Kidney (tissue), 13 donors: ENCODE measurements at regions not wholly inside any gene's neighbourhood (a gene's known extent, or its start where the extent isn't known, plus 50 kb on each side); places are given as distances from the start of the nearest gene placed in this dataset.

ENCODE experiments used
- DNase-seq, 5 donors: peaks; one replicate each; pipeline ENCODE4 v3.0.0-alpha.2; 2013 to 2020
- FAIRE-seq: peaks from 2 replicates; lab custom pipeline; 2012; peaks lifted over from hg19 to GRCh38; lab: Jason Lieb, UNC
- H3K27ac ChIP-seq, 2 donors: one replicate each; pipeline ENCODE4 v1.7.0; 2013; ENCODE audit warnings: low read depth in 2 of 2, low read length in 2 of 2, inconsistent platforms in 1 of 2
- H3K27me3 ChIP-seq: one replicate; pipeline ENCODE4 v1.7.1; 2013; ENCODE audit warnings: low read length, inconsistent platforms; ENCODE audit not compliant: control insufficient read depth, insufficient read depth
- H3K36me3 ChIP-seq, 3 donors: one replicate each; pipeline versions ENCODE4 v1.7.0 to v1.7.1; 2013; ENCODE audit warnings: low read length in 3 of 3, control low read depth in 1 of 3, inconsistent platforms in 1 of 3; ENCODE audit not compliant: insufficient read depth in 3 of 3, control insufficient read depth in 2 of 3
- H3K4me1 ChIP-seq, 3 donors: one replicate each; pipeline versions ENCODE4 v1.7.0 to v1.7.1; 2013; ENCODE audit warnings: low read length in 3 of 3, inconsistent platforms in 1 of 3, low read depth in 1 of 3; ENCODE audit not compliant: control insufficient read depth in 2 of 3, insufficient read depth in 2 of 3
- H3K4me3 ChIP-seq, 3 donors: one replicate each; pipeline versions ENCODE4 v1.7.0 to v1.8.1; 2013; ENCODE audit warnings: low read length in 3 of 3, control low read depth in 1 of 3, inconsistent platforms in 1 of 3
- H3K9ac ChIP-seq, 3 donors: one replicate each; pipeline versions ENCODE4 v1.7.0 to v1.7.1; 2013; ENCODE audit warnings: low read length in 3 of 3, control low read depth in 1 of 3, inconsistent platforms in 1 of 3
- H3K9me3 ChIP-seq, 3 donors: one replicate each; pipeline versions ENCODE4 v1.7.0 to v1.7.1; 2013; ENCODE audit warnings: low read length in 3 of 3, control low read depth in 1 of 3, inconsistent platforms in 1 of 3; ENCODE audit not compliant: control insufficient read depth in 2 of 3, insufficient read depth in 1 of 3
- intact Hi-C: fragments of 100-400 bp; cut with DNase I; formaldehyde crosslinking; loops from one replicate; pipeline ENCODE4 v1.11.1; 2022
- TF ChIP-seq, protein P1 (sequence below): IDR thresholded peaks from 3 replicates; pipeline ENCODE4 v1.5.1; 2012; ENCODE audit warnings: mild to moderate bottlenecking, moderate library complexity, borderline replicate concordance; ENCODE audit not compliant: insufficient read depth; ENCODE audit errors: extremely low read depth
- donor health status: control.
- donor health status: control.
- donor health status: control.
- donor health status: control.
- donor health status: control.
- donor health status: DM: yes; HTN: yes; CAD: no.
- donor health status: Normal renal cell carcinoma (clear cell type).

DNA sequence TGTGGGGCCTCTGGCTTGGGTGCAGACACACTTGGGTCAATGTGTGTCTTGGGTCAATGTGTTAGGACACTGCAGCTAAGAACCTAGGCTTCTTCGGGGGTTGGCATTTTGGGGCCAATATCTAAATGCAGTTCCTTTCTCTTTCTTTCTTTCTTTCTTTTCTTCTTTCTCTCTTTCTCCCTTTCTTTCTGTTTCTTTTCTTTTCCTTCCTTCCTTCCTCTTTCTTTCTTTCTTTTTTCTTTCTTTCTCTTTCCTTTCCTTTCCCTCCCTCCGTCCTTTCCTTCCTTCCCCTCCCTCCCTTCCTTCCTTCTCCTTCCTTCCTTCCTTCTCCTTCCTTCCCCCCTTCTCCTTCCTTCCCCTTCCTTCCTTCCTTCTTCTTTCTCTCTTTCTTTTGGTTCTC, 57.7 kb upstream of the OSR1 start:
- DNase-seq (no peak), FAIRE-seq (no peak)
- H3K4me3 ChIP-seq: no peak overlapping the region
- H3K4me1 ChIP-seq: no peaks in the 10 kb centered on the region
- no peak overlapping the region for H3K27ac ChIP-seq
- TF ChIP-seq, protein P1, sequence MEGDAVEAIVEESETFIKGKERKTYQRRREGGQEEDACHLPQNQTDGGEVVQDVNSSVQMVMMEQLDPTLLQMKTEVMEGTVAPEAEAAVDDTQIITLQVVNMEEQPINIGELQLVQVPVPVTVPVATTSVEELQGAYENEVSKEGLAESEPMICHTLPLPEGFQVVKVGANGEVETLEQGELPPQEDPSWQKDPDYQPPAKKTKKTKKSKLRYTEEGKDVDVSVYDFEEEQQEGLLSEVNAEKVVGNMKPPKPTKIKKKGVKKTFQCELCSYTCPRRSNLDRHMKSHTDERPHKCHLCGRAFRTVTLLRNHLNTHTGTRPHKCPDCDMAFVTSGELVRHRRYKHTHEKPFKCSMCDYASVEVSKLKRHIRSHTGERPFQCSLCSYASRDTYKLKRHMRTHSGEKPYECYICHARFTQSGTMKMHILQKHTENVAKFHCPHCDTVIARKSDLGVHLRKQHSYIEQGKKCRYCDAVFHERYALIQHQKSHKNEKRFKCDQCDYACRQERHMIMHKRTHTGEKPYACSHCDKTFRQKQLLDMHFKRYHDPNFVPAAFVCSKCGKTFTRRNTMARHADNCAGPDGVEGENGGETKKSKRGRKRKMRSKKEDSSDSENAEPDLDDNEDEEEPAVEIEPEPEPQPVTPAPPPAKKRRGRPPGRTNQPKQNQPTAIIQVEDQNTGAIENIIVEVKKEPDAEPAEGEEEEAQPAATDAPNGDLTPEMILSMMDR: no peak
- no peaks in the 10 kb centered on the region for H3K9me3 ChIP-seq
- H3K27me3 ChIP-seq: no peaks in the 10 kb centered on the region
- H3K36me3 ChIP-seq: no peaks in the 10 kb centered on the region
- intact Hi-C loops: no loop called here
- H3K9ac ChIP-seq: no peak overlapping the region

DNA sequence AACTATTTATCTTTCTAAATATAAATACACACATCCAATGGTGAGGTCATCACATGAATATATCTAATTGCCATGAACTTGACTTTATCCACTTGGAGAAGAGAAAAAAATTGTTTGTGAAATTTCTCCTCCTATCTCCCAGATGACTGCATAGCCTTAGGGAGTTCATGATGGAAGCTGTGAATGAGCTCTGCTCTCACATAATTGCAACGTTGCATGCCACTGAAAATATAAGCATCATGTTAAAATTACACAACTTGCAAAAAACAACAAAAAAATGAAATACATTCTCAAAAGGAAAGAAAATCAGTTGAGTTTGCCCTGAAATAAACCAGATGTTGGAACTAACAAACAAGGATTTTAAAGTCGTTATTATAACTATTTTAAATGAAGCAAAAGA, 50.6 kb upstream of the OSR1 start:
- TF ChIP-seq, protein P1: no peak
- no peak overlapping the region for H3K9ac ChIP-seq
- H3K27ac ChIP-seq: no peak overlapping the region
- H3K4me1 ChIP-seq: no peaks in the 10 kb centered on the region
- H3K27me3 ChIP-seq: no peaks in the 10 kb centered on the region
- H3K36me3 ChIP-seq: no peaks in the 10 kb centered on the region
- no peaks in the 10 kb centered on the region for H3K9me3 ChIP-seq
- no peak for DNase-seq
- intact Hi-C loops: no loop called here
- FAIRE-seq: no peak
- no peak overlapping the region for H3K4me3 ChIP-seq

DNA sequence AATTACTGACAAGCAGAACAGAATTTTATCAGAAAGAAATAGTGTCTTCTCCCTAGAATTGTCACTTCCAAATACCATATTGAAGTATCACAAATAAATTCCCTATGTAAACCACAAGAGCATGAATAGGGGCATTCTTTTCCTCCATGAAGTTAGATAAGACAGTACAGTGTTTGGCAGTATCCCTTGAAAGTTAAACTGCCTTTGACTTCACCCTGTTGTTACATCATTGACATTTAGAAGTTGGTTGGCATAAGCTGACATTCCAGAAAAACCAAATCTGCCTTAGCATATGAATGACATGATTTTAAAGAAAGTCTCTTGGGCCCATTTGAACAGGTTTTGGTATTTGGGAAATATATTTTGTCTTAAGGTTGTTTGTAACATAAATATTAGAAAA, 50.2 kb upstream of the OSR1 start:
- intact Hi-C loops: no loop called here
- H3K4me1 ChIP-seq: no peaks in the 10 kb centered on the region
- no peak overlapping the region for H3K9ac ChIP-seq
- no peak overlapping the region for H3K4me3 ChIP-seq
- FAIRE-seq (no peak), DNase-seq (no peak)
- H3K27ac ChIP-seq: no peak overlapping the region
- no peaks in the 10 kb centered on the region for H3K36me3 ChIP-seq
- H3K9me3 ChIP-seq: no peaks in the 10 kb centered on the region
- TF ChIP-seq, protein P1: no peak
- H3K27me3 ChIP-seq: no peaks in the 10 kb centered on the region
